WTC11 (cell line): ENCODE measurements at regions not wholly inside any gene's neighbourhood (a gene's known extent, or its start where the extent isn't known, plus 50 kb on each side); places are given as distances from the start of the nearest gene placed in this dataset.

Experiments used
- ATAC-seq: fragments of 200-7000 bp; cut with Tn5 transposase; 2 replicates; pipeline ENCODE4 v1.10.0; 2021; ENCODE audit warnings: mild to moderate bottlenecking, moderate library complexity
- CTCF ChIA-PET: fragments of 300-600 bp; sonication (Branson Sonifier 250); formaldehyde crosslinking; loops from one replicate; lab custom pipeline; 2021; ENCODE audit warnings: antibody characterized with exemption; lab: Charles Lee
- POLR2A ChIA-PET: fragments of 350-600 bp; sonication (Branson Sonifier 250); formaldehyde crosslinking; loops from one replicate; lab custom pipeline; 2021; ENCODE audit warnings: antibody characterized with exemption; lab: Charles Lee
- DNase-seq: peaks from one replicate; pipeline ENCODE4 v3.0.0; 2021; ENCODE audit warnings: low spot score
- H3K27ac Mint-ChIP-seq: 2 replicates; pipeline ENCODE4 v1.8.0; 2021; ENCODE audit warnings: mixed read lengths
- H3K27me3 Mint-ChIP-seq: 2 replicates; pipeline ENCODE4 v1.8.0; 2021; ENCODE audit warnings: low read depth, mild to moderate bottlenecking, moderate library complexity, mixed read lengths
- H3K36me3 Mint-ChIP-seq: 2 replicates; pipeline ENCODE4 v1.8.0; 2021; ENCODE audit warnings: mixed read lengths
- H3K4me1 Mint-ChIP-seq: 2 replicates; pipeline ENCODE4 v1.8.0; 2022; ENCODE audit warnings: mixed read lengths
- H3K4me3 Mint-ChIP-seq: 2 replicates; pipeline ENCODE4 v1.8.0; 2021; ENCODE audit warnings: mild to moderate bottlenecking, moderate library complexity, mixed read lengths
- H3K9me3 Mint-ChIP-seq: 2 replicates; pipeline ENCODE4 v1.8.0; 2021; ENCODE audit warnings: mixed read lengths
- ATF2 ChIP-seq: sonication (generic); formaldehyde crosslinking; IDR thresholded peaks from 2 replicates; pipeline ENCODE4 v1.8.1; 2022; ENCODE audit warnings: low read depth, missing genetic modification reagents, borderline replicate concordance
- ATF3 ChIP-seq: sonication (generic); formaldehyde crosslinking; conservative IDR thresholded peaks from 2 replicates; pipeline ENCODE4 v1.8.1; 2022; ENCODE audit warnings: mild to moderate bottlenecking, missing genetic modification reagents
- E2F4 ChIP-seq: sonication (generic); formaldehyde crosslinking; IDR thresholded peaks from 2 replicates; pipeline ENCODE4 v1.8.1; 2022; ENCODE audit warnings: low read depth, mild to moderate bottlenecking, moderate library complexity, missing genetic modification reagents, borderline replicate concordance
- ERG ChIP-seq: fragments of 250-450 bp; sonication (Bioruptor Pico); IDR thresholded peaks from 2 replicates; pipeline ENCODE4 v1.8.0; 2021; ENCODE audit warnings: mild to moderate bottlenecking
- ETV6 ChIP-seq: sonication (generic); formaldehyde crosslinking; IDR thresholded peaks from 2 replicates; pipeline ENCODE4 v1.8.1; 2022; ENCODE audit warnings: mild to moderate bottlenecking, missing genetic modification reagents
- FOXP4 ChIP-seq: sonication (generic); formaldehyde crosslinking; IDR thresholded peaks from 2 replicates; pipeline ENCODE4 v1.8.0; 2022; ENCODE audit warnings: mild to moderate bottlenecking, missing genetic modification reagents
- IRF1 ChIP-seq: sonication (generic); formaldehyde crosslinking; IDR thresholded peaks from 2 replicates; pipeline ENCODE4 v1.8.0; 2023; ENCODE audit warnings: missing genetic modification reagents
- MXD4 ChIP-seq: fragments of 250-450 bp; sonication (Bioruptor Pico); IDR thresholded peaks from 2 replicates; pipeline ENCODE4 v1.8.0; 2021; ENCODE audit warnings: mild to moderate bottlenecking, moderate library complexity, borderline replicate concordance
- NFATC4 ChIP-seq: fragments of 250-450 bp; sonication (Bioruptor Pico); IDR thresholded peaks from 2 replicates; pipeline ENCODE4 v1.9.0; 2021; ENCODE audit warnings: mild to moderate bottlenecking
- NFE2L1 ChIP-seq: sonication (generic); formaldehyde crosslinking; IDR thresholded peaks from 2 replicates; pipeline ENCODE4 v1.8.1; 2023; ENCODE audit warnings: missing genetic modification reagents
- NR1H2 ChIP-seq: sonication (generic); formaldehyde crosslinking; IDR thresholded peaks from 2 replicates; pipeline ENCODE4 v1.9.0; 2021; ENCODE audit warnings: mild to moderate bottlenecking, moderate library complexity, missing genetic modification reagents
- NR3C1 ChIP-seq: sonication (generic); formaldehyde crosslinking; conservative IDR thresholded peaks from 2 replicates; pipeline ENCODE4 v1.8.1; 2023; ENCODE audit warnings: low read depth, mild to moderate bottlenecking, missing genetic modification reagents
- PRRX2 ChIP-seq: fragments of 250-450 bp; sonication (Bioruptor Pico); IDR thresholded peaks from 2 replicates; pipeline ENCODE4 v1.8.0; 2021; ENCODE audit warnings: mild to moderate bottlenecking
- STAT6 ChIP-seq: sonication (generic); formaldehyde crosslinking; conservative IDR thresholded peaks from 2 replicates; pipeline ENCODE4 v1.8.1; 2023; ENCODE audit warnings: mild to moderate bottlenecking, low read depth, missing genetic modification reagents, moderate library complexity
- TEAD1 ChIP-seq: sonication (generic); formaldehyde crosslinking; IDR thresholded peaks from 2 replicates; pipeline ENCODE4 v1.8.0; 2022; ENCODE audit warnings: mild to moderate bottlenecking, missing genetic modification reagents
- TP53 ChIP-seq: sonication (generic); formaldehyde crosslinking; IDR thresholded peaks from 2 replicates; pipeline ENCODE4 v1.8.1; 2023; ENCODE audit warnings: mild to moderate bottlenecking, missing genetic modification reagents
- ZBTB21 ChIP-seq: sonication (generic); formaldehyde crosslinking; IDR thresholded peaks from 2 replicates; pipeline ENCODE4 v1.8.1; 2023; ENCODE audit warnings: mild to moderate bottlenecking, missing genetic modification reagents, borderline replicate concordance
- ZNF121 ChIP-seq: sonication (generic); formaldehyde crosslinking; IDR thresholded peaks from 2 replicates; pipeline ENCODE4 v1.8.0; 2023; ENCODE audit warnings: missing genetic modification reagents
- ZNF671 ChIP-seq: fragments of 250-450 bp; sonication (Bioruptor Pico); IDR thresholded peaks from 2 replicates; pipeline ENCODE4 v1.8.0; 2021; ENCODE audit warnings: mild to moderate bottlenecking
- ZSCAN18 ChIP-seq: fragments of 250-450 bp; sonication (Bioruptor Pico); IDR thresholded peaks from 2 replicates; pipeline ENCODE4 v2.1.2; 2022; ENCODE audit warnings: mild to moderate bottlenecking, moderate library complexity

GRCh38 chr6:4658486-4658885 lies 117.7 kb upstream of the CDYL start:
- Mint-ChIP-seq H3K36me3 (no peaks in the 10 kb centered on the region), H3K9me3 (peaks cover 13% of the 10 kb centered on the region), H3K4me3 (no peak overlapping the region), H3K4me1 (peaks cover 36% of the 10 kb centered on the region), H3K27me3 (peaks cover 8% of the 10 kb centered on the region), H3K27ac (no peak overlapping the region)
- ChIA-PET POLR2A (no interaction called here), CTCF (no interaction called here)
- ATAC-seq (no peak), DNase-seq (no peak)
- TF ChIP-seq TEAD1 (CRISPR knock-in tag) (no peak), NFATC4 (CRISPR knock-in tag) (no peak), PRRX2 (CRISPR knock-in tag) (no peak), ATF3 (no peak), NR3C1 (CRISPR knock-in tag) (no peak), TP53 (CRISPR knock-in tag) (no peak), ZNF121 (CRISPR knock-in tag) (no peak), FOXP4 (CRISPR knock-in tag) (no peak), ATF2 (CRISPR knock-in tag) (no peak), IRF1 (CRISPR knock-in tag) (no peak), NR1H2 (CRISPR knock-in tag) (no peak), ZSCAN18 (CRISPR knock-in tag) (no peak), STAT6 (CRISPR knock-in tag) (no peak), ZNF671 (CRISPR knock-in tag) (no peak), ETV6 (CRISPR knock-in tag) (no peak), MXD4 (CRISPR knock-in tag) (no peak), ZBTB21 (CRISPR knock-in tag) (no peak), NFE2L1 (no peak), ERG (CRISPR knock-in tag) (no peak), E2F4 (no peak)
